HL-60 (cell line): ENCODE measurements at regions not wholly inside any gene's neighbourhood (a gene's known extent, or its start where the extent isn't known, plus 50 kb on each side); places are given as distances from the start of the nearest gene placed in this dataset.

Source experiments
- POLR2AphosphoS5 ChIP-seq: IDR thresholded peaks from 2 replicates; pipeline ENCODE4 v1.6.1; 2012; ENCODE audit warnings: low read depth
- TF ChIP-seq, protein P1 (sequence below): IDR thresholded peaks from one replicate; pipeline ENCODE4 v1.5.1; 2011; ENCODE audit warnings: low read length, control low read depth, inconsistent platforms; ENCODE audit not compliant: insufficient read depth

GRCh38 chr1:71267220-71267619 is 186.4 kb upstream of the ZRANB2 start:
- TF ChIP-seq, protein P1, sequence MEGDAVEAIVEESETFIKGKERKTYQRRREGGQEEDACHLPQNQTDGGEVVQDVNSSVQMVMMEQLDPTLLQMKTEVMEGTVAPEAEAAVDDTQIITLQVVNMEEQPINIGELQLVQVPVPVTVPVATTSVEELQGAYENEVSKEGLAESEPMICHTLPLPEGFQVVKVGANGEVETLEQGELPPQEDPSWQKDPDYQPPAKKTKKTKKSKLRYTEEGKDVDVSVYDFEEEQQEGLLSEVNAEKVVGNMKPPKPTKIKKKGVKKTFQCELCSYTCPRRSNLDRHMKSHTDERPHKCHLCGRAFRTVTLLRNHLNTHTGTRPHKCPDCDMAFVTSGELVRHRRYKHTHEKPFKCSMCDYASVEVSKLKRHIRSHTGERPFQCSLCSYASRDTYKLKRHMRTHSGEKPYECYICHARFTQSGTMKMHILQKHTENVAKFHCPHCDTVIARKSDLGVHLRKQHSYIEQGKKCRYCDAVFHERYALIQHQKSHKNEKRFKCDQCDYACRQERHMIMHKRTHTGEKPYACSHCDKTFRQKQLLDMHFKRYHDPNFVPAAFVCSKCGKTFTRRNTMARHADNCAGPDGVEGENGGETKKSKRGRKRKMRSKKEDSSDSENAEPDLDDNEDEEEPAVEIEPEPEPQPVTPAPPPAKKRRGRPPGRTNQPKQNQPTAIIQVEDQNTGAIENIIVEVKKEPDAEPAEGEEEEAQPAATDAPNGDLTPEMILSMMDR, result no peak
- TF ChIP-seq POLR2AphosphoS5, result no peak
